WTC11 (cell line): ENCODE measurements at regions not wholly inside any gene's neighbourhood (a gene's known extent, or its start where the extent isn't known, plus 50 kb on each side); places are given as distances from the start of the nearest gene placed in this dataset.

Source experiments
- ATAC-seq: fragments of 200-7000 bp; cut with Tn5 transposase; 2 replicates; pipeline ENCODE4 v1.10.0; 2021; ENCODE audit warnings: mild to moderate bottlenecking, moderate library complexity
- CTCF ChIA-PET: fragments of 300-600 bp; sonication (Branson Sonifier 250); formaldehyde crosslinking; loops from one replicate; lab custom pipeline; 2021; ENCODE audit warnings: antibody characterized with exemption; lab: Charles Lee
- POLR2A ChIA-PET: fragments of 350-600 bp; sonication (Branson Sonifier 250); formaldehyde crosslinking; loops from one replicate; lab custom pipeline; 2021; ENCODE audit warnings: antibody characterized with exemption; lab: Charles Lee
- DNase-seq: peaks from one replicate; pipeline ENCODE4 v3.0.0; 2021; ENCODE audit warnings: low spot score
- H3K27ac Mint-ChIP-seq: 2 replicates; pipeline ENCODE4 v1.8.0; 2021; ENCODE audit warnings: mixed read lengths
- H3K27me3 Mint-ChIP-seq: 2 replicates; pipeline ENCODE4 v1.8.0; 2021; ENCODE audit warnings: low read depth, mild to moderate bottlenecking, moderate library complexity, mixed read lengths
- H3K36me3 Mint-ChIP-seq: 2 replicates; pipeline ENCODE4 v1.8.0; 2021; ENCODE audit warnings: mixed read lengths
- H3K4me1 Mint-ChIP-seq: 2 replicates; pipeline ENCODE4 v1.8.0; 2022; ENCODE audit warnings: mixed read lengths
- H3K4me3 Mint-ChIP-seq: 2 replicates; pipeline ENCODE4 v1.8.0; 2021; ENCODE audit warnings: mild to moderate bottlenecking, moderate library complexity, mixed read lengths
- H3K9me3 Mint-ChIP-seq: 2 replicates; pipeline ENCODE4 v1.8.0; 2021; ENCODE audit warnings: mixed read lengths
- CDX4 ChIP-seq: fragments of 250-450 bp; sonication (Bioruptor Pico); IDR thresholded peaks from 2 replicates; pipeline ENCODE4 v1.9.0; 2021; ENCODE audit warnings: moderate library complexity, mild to moderate bottlenecking, inconsistent platforms, borderline replicate concordance
- E2F1 ChIP-seq: sonication (generic); formaldehyde crosslinking; IDR thresholded peaks from 2 replicates; pipeline ENCODE4 v1.8.0; 2022; ENCODE audit warnings: mild to moderate bottlenecking, missing genetic modification reagents
- ETV6 ChIP-seq: sonication (generic); formaldehyde crosslinking; IDR thresholded peaks from 2 replicates; pipeline ENCODE4 v1.8.1; 2022; ENCODE audit warnings: mild to moderate bottlenecking, missing genetic modification reagents
- FOXP1 ChIP-seq: sonication (generic); formaldehyde crosslinking; IDR thresholded peaks from 2 replicates; pipeline ENCODE4 v1.8.0; 2022; ENCODE audit warnings: missing genetic modification reagents, mild to moderate bottlenecking, moderate library complexity, borderline replicate concordance
- FOXP4 ChIP-seq: sonication (generic); formaldehyde crosslinking; IDR thresholded peaks from 2 replicates; pipeline ENCODE4 v1.8.0; 2022; ENCODE audit warnings: mild to moderate bottlenecking, missing genetic modification reagents
- HMGA2 ChIP-seq: fragments of 250-450 bp; sonication (Bioruptor Pico); IDR thresholded peaks from 2 replicates; pipeline ENCODE4 v1.4.0; 2021; ENCODE audit warnings: mild to moderate bottlenecking, moderate library complexity
- HMGXB4 ChIP-seq: sonication (generic); formaldehyde crosslinking; IDR thresholded peaks from 2 replicates; pipeline ENCODE4 v1.8.1; 2023; ENCODE audit warnings: mild to moderate bottlenecking, moderate library complexity, missing genetic modification reagents
- NFE2L1 ChIP-seq: sonication (generic); formaldehyde crosslinking; IDR thresholded peaks from 2 replicates; pipeline ENCODE4 v1.8.1; 2023; ENCODE audit warnings: missing genetic modification reagents
- NR3C1 ChIP-seq: sonication (generic); formaldehyde crosslinking; conservative IDR thresholded peaks from 2 replicates; pipeline ENCODE4 v1.8.1; 2023; ENCODE audit warnings: low read depth, mild to moderate bottlenecking, missing genetic modification reagents
- OVOL2 ChIP-seq: fragments of 250-450 bp; sonication (Bioruptor Pico); IDR thresholded peaks from 2 replicates; pipeline ENCODE4 v1.9.0; 2021; ENCODE audit warnings: mild to moderate bottlenecking, borderline replicate concordance
- PREB ChIP-seq: sonication (generic); formaldehyde crosslinking; IDR thresholded peaks from 2 replicates; pipeline ENCODE4 v1.8.1; 2022; ENCODE audit warnings: mild to moderate bottlenecking, missing genetic modification reagents, moderate library complexity, borderline replicate concordance
- SOX15 ChIP-seq: fragments of 250-450 bp; sonication (Bioruptor Pico); IDR thresholded peaks from 2 replicates; pipeline ENCODE4 v1.9.0; 2021; ENCODE audit warnings: mild to moderate bottlenecking
- TCF7 ChIP-seq: sonication (generic); formaldehyde crosslinking; IDR thresholded peaks from 2 replicates; pipeline ENCODE4 v1.8.0; 2022; ENCODE audit warnings: mild to moderate bottlenecking, low read depth, missing genetic modification reagents, moderate library complexity
- TEAD4 ChIP-seq: sonication (generic); formaldehyde crosslinking; IDR thresholded peaks from 2 replicates; pipeline ENCODE4 v1.8.0; 2022; ENCODE audit warnings: mild to moderate bottlenecking, missing genetic modification reagents
- ZNF232 ChIP-seq: sonication (generic); formaldehyde crosslinking; IDR thresholded peaks from 2 replicates; pipeline ENCODE4 v1.8.0; 2022; ENCODE audit warnings: mild to moderate bottlenecking, missing genetic modification reagents
- ZNF425 ChIP-seq: fragments of 250-450 bp; sonication (Bioruptor Pico); conservative IDR thresholded peaks from 2 replicates; pipeline ENCODE4 v1.9.0; 2021; ENCODE audit warnings: mild to moderate bottlenecking
- ZNF512 ChIP-seq: sonication (generic); formaldehyde crosslinking; IDR thresholded peaks from 2 replicates; pipeline ENCODE4 v1.8.1; 2022; ENCODE audit warnings: missing genetic modification reagents, borderline replicate concordance
- ZNF532 ChIP-seq: fragments of 250-450 bp; sonication (Bioruptor Pico); IDR thresholded peaks from 2 replicates; pipeline ENCODE4 v1.9.0; 2021; ENCODE audit warnings: mild to moderate bottlenecking, borderline replicate concordance

GRCh38 chr22:42189761-42190160 lies 59.2 kb upstream of the CYP2D6 start:
- no peaks in the 10 kb centered on the region for H3K9me3 Mint-ChIP-seq
- no peaks in the 10 kb centered on the region for H3K36me3 Mint-ChIP-seq
- TF ChIP-seq CDX4 (CRISPR knock-in tag) (no peak), ETV6 (CRISPR knock-in tag) (no peak), FOXP1 (no peak), ZNF532 (CRISPR knock-in tag) (no peak), TCF7 (CRISPR knock-in tag) (no peak), NFE2L1 (CRISPR knock-in tag) (no peak), PREB (no peak), NR3C1 (CRISPR knock-in tag) (no peak), OVOL2 (no peak), ZNF512 (CRISPR knock-in tag) (no peak), ZNF232 (CRISPR knock-in tag) (no peak), E2F1 (no peak), HMGXB4 (CRISPR knock-in tag) (no peak), FOXP4 (no peak), SOX15 (CRISPR knock-in tag) (no peak), ZNF425 (no peak), TEAD4 (CRISPR knock-in tag) (no peak), HMGA2 (CRISPR knock-in tag) (no peak)
- H3K4me1 Mint-ChIP-seq, result peaks cover 43% of the 10 kb centered on the region
- CTCF ChIA-PET, result interaction anchor here (1.0 to 1.8 kb wide), 7 partner anchors 16 to 255 kb away, joined by 3 to 6 read pairs (median 3); no protein-coding TSS in a partner anchor
- no peak for ATAC-seq
- H3K27me3 Mint-ChIP-seq, result no peaks in the 10 kb centered on the region
- POLR2A ChIA-PET, result interaction anchor here (0.9 kb wide), 1 partner anchor 18 kb away, joined by 3 read pairs; no protein-coding TSS in a partner anchor
- DNase-seq, result no peak
- H3K4me3 Mint-ChIP-seq, result no peak overlapping the region
- H3K27ac Mint-ChIP-seq, result no peak overlapping the region
